Upper lobe of left lung (tissue), 6 donors: ENCODE measurements at regions not wholly inside any gene's neighbourhood (a gene's known extent, or its start where the extent isn't known, plus 50 kb on each side); places are given as distances from the start of the nearest gene placed in this dataset.

Experiments used
- ATAC-seq, 2 donors: fragments of 200-7000 bp; cut with Tn5 transposase; one replicate each; pipeline ENCODE4 v1.9.1; 2022; ENCODE audit warnings: mild to moderate bottlenecking in 2 of 2, moderate library complexity in 2 of 2; ENCODE audit not compliant: low FRiP score in 2 of 2
- DNase-seq, 2 donors: peaks; one replicate each; pipeline ENCODE4 v3.0.0-alpha.2; 2019 to 2020
- H3K27ac ChIP-seq, 4 donors: fragments of 200-600 bp; sonication (generic); one replicate each; pipeline ENCODE4 v1.5.1; 2016 to 2019
- H3K27me3 ChIP-seq, 4 donors: fragments of 200-600 bp; sonication (generic); one replicate each; pipeline ENCODE4 v1.5.1; 2017 to 2019
- H3K36me3 ChIP-seq, 4 donors: fragments of 200-600 bp; sonication (generic); one replicate each; pipeline ENCODE4 v1.5.1; 2016 to 2019
- H3K4me1 ChIP-seq, 4 donors: fragments of 200-600 bp; sonication (generic); one replicate each; pipeline ENCODE4 v1.5.1; 2018 to 2019
- H3K4me3 ChIP-seq, 4 donors: fragments of 200-600 bp; sonication (generic); one replicate each; pipeline ENCODE4 v1.5.1; 2017 to 2019; ENCODE audit warnings: mild to moderate bottlenecking in 2 of 4, moderate library complexity in 1 of 4
- H3K9me3 ChIP-seq, 4 donors: fragments of 200-600 bp; sonication (generic); one replicate each; pipeline ENCODE4 v1.5.1; 2018 to 2019
- CTCF ChIP-seq, 6 experiments: fragments of 450-650 bp in 4 of 6; fragments of 200-600 bp in 2 of 6; sonication (generic) in 2 of 6; IDR thresholded peaks; one replicate each; pipeline ENCODE4 v1.5.1; 2016 to 2019; ENCODE audit warnings: antibody characterized with exemption in 6 of 6
- EP300 ChIP-seq, 4 donors: sonication (generic); formaldehyde crosslinking; IDR thresholded peaks; one replicate each; pipeline ENCODE4 v1.5.1; 2017; ENCODE audit warnings: antibody characterized with exemption in 4 of 4, control low read depth in 2 of 4
- POLR2A ChIP-seq, 4 donors: fragments of 450-650 bp; IDR thresholded peaks; one replicate each; pipeline ENCODE4 v1.5.1; 2016 to 2017; ENCODE audit warnings: antibody characterized with exemption in 4 of 4, mild to moderate bottlenecking in 2 of 4
- POLR2AphosphoS5 ChIP-seq, 2 donors: sonication (generic); formaldehyde crosslinking; IDR thresholded peaks; one replicate each; pipeline ENCODE4 v1.5.1; 2017; ENCODE audit warnings: antibody characterized with exemption in 2 of 2
- WGBS, 2 donors: methylation state at CpG; one replicate each; pipeline ENCODE4 v1.1.5; 2017 to 2018; 5-methylcytosine and 5-hydroxymethylcytosine counted together
- donor health status: DM: no; HTN: no; CAD: no; lungs with moderate emphysema.
- donor health status: DM: no; HTN: yes; CAD: no; lungs with severe emphysema.

DNA sequence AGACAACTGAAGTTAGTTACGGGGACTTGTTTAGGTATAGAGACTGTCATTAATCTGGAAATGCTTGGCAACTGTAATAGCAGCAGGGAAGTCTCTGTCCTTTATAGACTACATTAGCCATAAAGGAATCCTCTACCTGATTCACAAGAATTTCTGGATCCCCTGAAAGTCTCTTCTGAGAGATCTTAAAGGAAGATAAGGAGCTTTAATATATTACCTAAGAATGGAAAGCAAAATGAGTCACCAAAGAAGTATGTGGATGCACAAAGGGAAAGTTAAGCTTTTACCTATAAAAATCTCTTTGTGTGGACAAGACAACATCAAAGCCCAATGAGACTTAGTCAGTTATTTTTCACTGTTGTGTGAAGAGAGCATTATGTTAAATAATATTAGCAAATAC, 92.2 kb upstream of the RSPO3 start:
- ATAC-seq (no peak), DNase-seq (no peak)
- H3K4me1 ChIP-seq = peaks cover 0 to 9% (median 2%) of the 10 kb centered on the region in 4 donors
- H3K27ac ChIP-seq = no peak overlapping the region
- H3K27me3 ChIP-seq = no peaks in the 10 kb centered on the region
- no peak overlapping the region for H3K4me3 ChIP-seq
- no peaks in the 10 kb centered on the region for H3K9me3 ChIP-seq
- WGBS, 2 donors = 83 to 85% methylated on average over 1 of the region's 1 CpG
- H3K36me3 ChIP-seq = no peaks in the 10 kb centered on the region
- no peak for TF ChIP-seq CTCF (IDR thresholded peaks at IDR 0.05)
- no peak for TF ChIP-seq POLR2A (IDR thresholded peaks at IDR 0.05)

DNA sequence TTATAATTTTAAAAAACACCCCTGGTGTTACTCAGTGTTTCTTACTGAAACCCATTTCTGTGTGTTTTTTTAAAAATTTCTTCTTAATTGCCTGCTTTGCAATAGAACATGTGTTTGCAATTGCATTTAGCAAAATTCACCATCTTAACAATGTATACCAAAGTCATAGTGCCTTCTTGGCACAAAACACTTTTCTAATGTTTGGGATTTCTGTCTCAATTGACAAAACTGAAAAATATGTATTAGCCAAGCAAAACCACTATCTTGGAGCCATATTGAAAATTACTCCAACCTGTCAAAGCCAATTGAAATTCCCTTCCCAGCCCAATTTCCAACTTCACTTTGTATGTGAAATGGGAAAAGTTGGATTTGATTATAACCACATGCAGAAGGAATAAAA, 88.4 kb upstream of the RSPO3 start:
- no peak overlapping the region for H3K4me3 ChIP-seq

DNA sequence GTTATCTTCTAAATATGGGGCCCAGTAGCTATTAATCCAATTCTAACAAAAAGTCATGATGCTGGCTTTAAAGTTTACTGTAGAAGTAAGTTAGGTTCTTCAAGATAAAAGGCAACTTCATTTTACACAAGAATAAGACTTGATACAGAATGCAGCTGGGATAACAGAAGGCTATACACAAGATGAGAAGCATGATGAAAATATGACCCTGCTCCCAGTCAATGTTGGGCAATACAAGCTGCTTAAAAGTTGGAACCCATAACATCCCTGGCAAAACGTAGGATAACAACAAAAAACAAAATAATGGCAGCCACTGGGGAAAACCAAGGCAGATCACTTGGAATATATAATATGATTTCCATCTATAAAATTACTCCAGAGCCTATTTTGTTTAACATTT, 87.6 kb upstream of the RSPO3 start:
- no peak for TF ChIP-seq POLR2AphosphoS5 (IDR thresholded peaks at IDR 0.05)
- no peak for TF ChIP-seq CTCF (IDR thresholded peaks at IDR 0.05)
- TF ChIP-seq EP300 (IDR thresholded peaks at IDR 0.05) = no peak
- no peak for TF ChIP-seq POLR2A (IDR thresholded peaks at IDR 0.05)
- H3K36me3 ChIP-seq = no peaks in the 10 kb centered on the region
- ATAC-seq (no peak), DNase-seq (no peak)
- no peak overlapping the region for H3K27ac ChIP-seq
- no peaks in the 10 kb centered on the region for H3K4me1 ChIP-seq
- H3K4me3 ChIP-seq = no peak overlapping the region
- H3K9me3 ChIP-seq = no peaks in the 10 kb centered on the region
- WGBS, 2 donors = 42 to 69% methylated on average over 1 of the region's 1 CpG
- no peaks in the 10 kb centered on the region for H3K27me3 ChIP-seq

More for the DNA sequence above, 88.4 kb upstream of the RSPO3 start:
- Histone ChIP-seq H3K27ac (no peak overlapping the region), H3K4me1 (no peaks in the 10 kb centered on the region), H3K27me3 (no peaks in the 10 kb centered on the region), H3K9me3 (no peaks in the 10 kb centered on the region), H3K36me3 (no peaks in the 10 kb centered on the region)
- TF ChIP-seq POLR2AphosphoS5 (IDR thresholded peaks at IDR 0.05) = no peak
- no peak for TF ChIP-seq CTCF (IDR thresholded peaks at IDR 0.05)
- no peak for TF ChIP-seq EP300 (IDR thresholded peaks at IDR 0.05)
- no peak for TF ChIP-seq POLR2A (IDR thresholded peaks at IDR 0.05)
- DNase-seq (no peak), ATAC-seq (no peak)

DNA sequence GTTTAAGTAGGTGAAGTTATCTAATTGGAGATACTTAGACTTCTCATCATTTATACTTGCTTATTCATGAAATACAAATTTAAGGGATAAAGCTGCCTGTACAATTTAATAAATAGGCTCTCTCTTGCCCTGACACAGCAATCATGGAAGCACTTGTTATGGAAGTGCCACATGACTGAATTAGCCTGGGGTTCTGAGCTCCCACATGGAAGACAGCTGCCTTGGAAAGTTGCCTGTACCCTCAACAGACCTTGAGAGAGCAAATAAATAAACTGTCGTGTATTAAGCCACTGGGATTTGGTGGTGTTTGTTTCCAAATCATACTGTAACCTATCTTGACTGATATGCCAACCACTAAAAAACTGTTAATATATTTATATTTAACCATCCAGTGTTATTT, 87.0 kb upstream of the RSPO3 start:
- WGBS, 2 donors = 31 to 50% methylated on average over 1 of the region's 1 CpG
- ATAC-seq (no peak), DNase-seq (no peak)
- Histone ChIP-seq H3K27me3 (no peaks in the 10 kb centered on the region), H3K4me3 (no peak overlapping the region), H3K9me3 (no peaks in the 10 kb centered on the region), H3K36me3 (no peaks in the 10 kb centered on the region), H3K4me1 (no peaks in the 10 kb centered on the region), H3K27ac (no peak overlapping the region)
- TF ChIP-seq POLR2A (IDR thresholded peaks at IDR 0.05) (no peak), POLR2AphosphoS5 (IDR thresholded peaks at IDR 0.05) (no peak), EP300 (IDR thresholded peaks at IDR 0.05) (no peak), CTCF (IDR thresholded peaks at IDR 0.05) (no peak)

GRCh38 chr6:127032971-127033370, 85.5 kb upstream of the RSPO3 start:
- ATAC-seq (no peak), DNase-seq (no peak)
- H3K27me3 ChIP-seq = no peaks in the 10 kb centered on the region
- TF ChIP-seq CTCF (IDR thresholded peaks at IDR 0.05) = no peak
- TF ChIP-seq POLR2AphosphoS5 (IDR thresholded peaks at IDR 0.05) = no peak
- TF ChIP-seq EP300 (IDR thresholded peaks at IDR 0.05) = no peak
- TF ChIP-seq POLR2A (IDR thresholded peaks at IDR 0.05) = no peak
- no peaks in the 10 kb centered on the region for H3K9me3 ChIP-seq
- H3K4me3 ChIP-seq = no peak overlapping the region
- WGBS, 2 donors = 79 to 88% methylated on average over 3 of the region's 3 CpGs
- H3K27ac ChIP-seq = no peak overlapping the region
- no peaks in the 10 kb centered on the region for H3K36me3 ChIP-seq
- H3K4me1 ChIP-seq = no peaks in the 10 kb centered on the region
